SK-N-MC (cell line): ENCODE measurements at regions not wholly inside any gene's neighbourhood (a gene's known extent, or its start where the extent isn't known, plus 50 kb on each side); places are given as distances from the start of the nearest gene placed in this dataset.

Source experiments
- DNase-seq: peaks from one replicate; pipeline ENCODE4 v3.0.0-alpha.2; 2011; ENCODE audit warnings: low read depth, low spot score
- H3K27ac ChIP-seq: fragments of 200-600 bp; sonication (generic); 2 replicates; pipeline ENCODE4 v1.5.1; 2016; ENCODE audit warnings: mixed run types
- H3K36me3 ChIP-seq: fragments of 200-600 bp; sonication (generic); 2 replicates; pipeline ENCODE4 v1.6.1; 2017; ENCODE audit warnings: antibody characterized with exemption, low read length, mixed read lengths; ENCODE audit not compliant: insufficient read depth
- H3K4me3 ChIP-seq: fragments of 200-600 bp; sonication (generic); 2 replicates; pipeline ENCODE4 v1.5.1; 2016
- H3K9ac ChIP-seq: fragments of 200-600 bp; sonication (generic); 2 replicates; pipeline ENCODE4 v1.8.0; 2017; ENCODE audit warnings: mixed run types, mixed read lengths; ENCODE audit not compliant: insufficient read length
- H3K9me3 ChIP-seq: fragments of 200-600 bp; sonication (generic); 2 replicates; pipeline ENCODE4 v1.6.1; 2017; ENCODE audit warnings: low read depth, mild to moderate bottlenecking, antibody characterized with exemption, low read length, moderate library complexity, mixed read lengths
- EZH2 ChIP-seq: fragments of 200-600 bp; sonication (generic); IDR thresholded peaks from one replicate; pipeline ENCODE4 v1.6.1; 2017; ENCODE audit warnings: antibody characterized with exemption
- FOXP2 ChIP-seq: optimal IDR thresholded peaks from 2 replicates; pipeline ENCODE3; 2011; ENCODE audit warnings: mild to moderate bottlenecking, moderate library complexity; ENCODE audit not compliant: insufficient read depth; ENCODE audit errors: extremely low read length, control extremely low read depth
- POLR2AphosphoS5 ChIP-seq: IDR thresholded peaks from 2 replicates; pipeline ENCODE4 v1.6.1; 2012; ENCODE audit warnings: mild to moderate bottlenecking, low read depth, low read length, borderline replicate concordance

DNA sequence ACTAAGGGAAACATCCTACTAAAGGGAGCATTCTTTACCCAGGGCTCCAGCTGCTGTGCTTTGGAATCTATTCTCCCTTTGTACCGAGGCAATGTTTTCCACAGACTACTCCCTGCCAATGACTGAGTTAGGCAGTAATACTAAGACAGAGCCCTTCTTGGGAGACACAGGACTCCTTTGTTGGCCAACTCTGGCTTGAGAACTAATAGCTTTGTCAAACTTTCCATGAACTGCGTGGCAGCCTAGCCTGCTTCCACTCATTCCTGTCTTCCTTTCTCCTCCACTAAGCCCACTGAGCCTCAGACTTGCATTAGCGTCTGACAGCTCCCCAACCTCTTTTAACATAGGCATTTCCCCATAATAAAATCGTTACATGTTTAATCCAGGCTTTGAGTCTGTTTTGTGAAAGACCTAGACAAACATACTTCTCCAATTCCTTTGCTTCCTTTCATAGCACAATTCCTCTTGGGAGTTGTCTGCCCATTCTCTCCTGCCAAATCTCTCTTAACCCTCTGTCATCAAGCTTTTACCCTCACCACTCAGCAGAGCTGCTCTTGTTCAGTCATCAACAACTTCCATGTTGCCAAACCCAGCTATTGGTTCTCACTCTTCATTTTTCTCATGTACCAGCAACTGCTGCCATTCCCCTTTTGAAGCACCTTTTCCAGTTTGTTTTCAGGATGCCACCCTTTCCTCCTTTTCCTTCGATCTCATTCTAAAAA lies 300.3 kb upstream of the IGFBP7 start:
- H3K4me3 ChIP-seq, result no peak overlapping the region
- no peak overlapping the region for H3K9ac ChIP-seq
- H3K36me3 ChIP-seq, result no peaks in the 10 kb centered on the region
- DNase-seq, result no peak
- no peak overlapping the region for H3K27ac ChIP-seq
- no peaks in the 10 kb centered on the region for H3K9me3 ChIP-seq
- TF ChIP-seq FOXP2 (no peak), EZH2 (no peak), POLR2AphosphoS5 (no peak)

DNA sequence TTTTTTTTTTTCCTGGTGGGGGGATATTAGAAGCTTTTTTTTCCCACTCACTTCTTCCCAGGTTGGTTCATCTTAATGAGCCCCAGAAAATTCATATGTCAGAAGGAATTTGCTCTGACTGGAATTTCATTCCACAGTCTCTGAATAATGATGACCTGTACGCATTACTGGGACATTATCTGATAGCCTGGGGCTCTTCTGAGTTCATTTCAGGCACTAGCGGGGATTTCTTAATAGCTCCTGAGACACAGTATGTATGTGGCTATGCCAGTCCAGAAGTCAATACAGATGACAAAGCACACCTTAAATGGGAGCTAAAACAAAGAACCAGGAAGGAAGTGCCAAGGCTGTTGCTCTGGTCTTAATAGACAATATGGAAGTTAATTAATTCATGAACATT lies 295.2 kb upstream of the IGFBP7 start:
- no peak overlapping the region for H3K9ac ChIP-seq
- DNase-seq, result peak; percentile 40
- TF ChIP-seq POLR2AphosphoS5 (no peak), FOXP2 (no peak), EZH2 (no peak)

DNA sequence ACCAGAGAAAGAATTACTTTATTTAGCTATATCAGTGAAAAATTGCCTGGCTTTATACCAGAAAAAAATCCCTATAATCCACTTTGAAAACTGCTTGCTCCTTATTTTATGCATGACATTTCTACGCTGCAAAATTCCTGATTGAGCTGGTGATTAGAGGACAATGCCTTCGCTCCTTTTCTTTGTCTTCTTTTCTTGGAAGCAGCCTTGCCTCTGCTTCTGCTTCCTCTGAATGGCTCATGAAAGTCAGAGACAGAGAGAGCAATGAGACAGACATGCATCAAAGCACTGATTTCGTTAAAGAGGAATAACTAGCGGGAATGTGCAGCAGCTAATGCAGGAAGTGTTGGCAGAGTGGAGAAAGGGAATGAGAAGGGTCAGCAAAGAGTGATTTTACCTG lies 294.3 kb upstream of the IGFBP7 start:
- TF ChIP-seq POLR2AphosphoS5 (no peak), EZH2 (no peak), FOXP2 (no peak)

More for the DNA sequence above, 295.2 kb upstream of the IGFBP7 start:
- no peaks in the 10 kb centered on the region for H3K36me3 ChIP-seq
- H3K9me3 ChIP-seq, result no peaks in the 10 kb centered on the region
- no peak overlapping the region for H3K27ac ChIP-seq
- H3K4me3 ChIP-seq, result no peak overlapping the region

DNA sequence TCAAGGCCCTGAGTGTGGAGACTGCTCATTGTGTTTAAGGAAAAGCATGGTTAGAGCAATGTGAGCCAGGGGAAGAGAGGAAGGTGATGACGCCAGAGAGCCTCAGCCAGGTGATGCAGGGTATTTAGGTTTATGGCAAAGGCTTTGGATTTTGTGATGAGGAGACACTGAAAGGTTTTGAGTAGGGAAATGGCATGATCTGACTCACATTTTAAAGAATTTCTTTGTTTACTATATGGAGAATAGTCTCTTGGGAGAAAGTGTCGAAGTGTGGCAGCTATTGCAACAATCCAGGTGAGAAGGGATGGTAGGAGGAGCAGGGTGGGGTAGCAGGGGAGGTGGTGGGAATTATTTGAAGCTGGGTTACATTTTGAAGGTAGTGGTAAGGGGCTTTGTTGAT lies 293.4 kb upstream of the IGFBP7 start:
- Histone ChIP-seq H3K36me3 (no peaks in the 10 kb centered on the region), H3K9ac (no peak overlapping the region), H3K4me3 (no peak overlapping the region), H3K9me3 (no peaks in the 10 kb centered on the region), H3K27ac (no peak overlapping the region)
- TF ChIP-seq FOXP2 (no peak), EZH2 (no peak), POLR2AphosphoS5 (no peak)
- no peak for DNase-seq

More for the DNA sequence above, 294.3 kb upstream of the IGFBP7 start:
- Histone ChIP-seq H3K27ac (no peak overlapping the region), H3K36me3 (no peaks in the 10 kb centered on the region), H3K9me3 (no peaks in the 10 kb centered on the region), H3K9ac (no peak overlapping the region), H3K4me3 (no peak overlapping the region)
- DNase-seq, result no peak

DNA sequence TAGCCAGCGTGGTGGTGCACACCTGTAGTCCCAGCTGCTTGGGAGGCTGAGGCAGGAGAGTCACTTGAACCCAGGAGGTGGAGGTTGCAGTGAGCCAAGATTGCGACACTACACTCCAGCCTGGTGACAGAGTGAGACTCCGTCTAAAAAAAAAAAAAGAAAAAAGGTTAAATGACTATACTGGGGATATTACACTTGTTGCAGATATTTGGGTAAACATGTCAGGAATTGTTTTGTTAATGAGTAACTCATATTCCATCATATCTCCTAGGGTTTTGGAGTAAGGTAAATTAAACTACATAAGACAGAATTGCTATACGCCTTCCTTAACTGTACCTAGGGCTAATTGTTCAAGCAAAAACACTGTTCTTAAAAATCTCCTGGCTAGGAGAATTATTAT lies 291.4 kb upstream of the IGFBP7 start:
- TF ChIP-seq EZH2 (no peak), FOXP2 (no peak), POLR2AphosphoS5 (no peak)
- H3K9ac ChIP-seq, result no peak overlapping the region
- no peak overlapping the region for H3K27ac ChIP-seq
- H3K4me3 ChIP-seq, result no peak overlapping the region
- no peaks in the 10 kb centered on the region for H3K36me3 ChIP-seq
- H3K9me3 ChIP-seq, result no peaks in the 10 kb centered on the region
- DNase-seq, result no peak

DNA sequence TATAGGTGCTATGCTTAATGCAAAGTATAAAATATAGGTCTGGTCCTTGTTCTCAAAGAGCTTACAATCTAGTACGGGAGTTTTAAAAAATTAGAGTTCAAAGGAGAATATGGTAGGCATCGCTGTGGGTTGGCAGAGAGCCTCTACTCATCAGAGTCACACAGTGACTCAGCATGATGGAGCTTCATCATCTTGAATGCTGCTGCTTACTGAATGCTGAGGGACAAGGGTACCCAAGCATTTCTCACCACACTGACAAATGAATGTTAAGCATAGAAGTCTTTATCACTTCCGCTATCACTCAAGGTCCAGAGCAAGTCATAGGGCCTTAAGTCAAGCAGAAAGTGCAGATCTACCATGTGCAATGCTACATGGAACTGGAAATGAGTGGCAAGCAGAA lies 268.6 kb upstream of the IGFBP7 start:
- Histone ChIP-seq H3K27ac (no peak overlapping the region), H3K4me3 (no peak overlapping the region), H3K36me3 (no peaks in the 10 kb centered on the region), H3K9ac (no peak overlapping the region), H3K9me3 (no peaks in the 10 kb centered on the region)
- DNase-seq, result no peak
- TF ChIP-seq EZH2, result no peak
- TF ChIP-seq FOXP2, result no peak
- no peak for TF ChIP-seq POLR2AphosphoS5

DNA sequence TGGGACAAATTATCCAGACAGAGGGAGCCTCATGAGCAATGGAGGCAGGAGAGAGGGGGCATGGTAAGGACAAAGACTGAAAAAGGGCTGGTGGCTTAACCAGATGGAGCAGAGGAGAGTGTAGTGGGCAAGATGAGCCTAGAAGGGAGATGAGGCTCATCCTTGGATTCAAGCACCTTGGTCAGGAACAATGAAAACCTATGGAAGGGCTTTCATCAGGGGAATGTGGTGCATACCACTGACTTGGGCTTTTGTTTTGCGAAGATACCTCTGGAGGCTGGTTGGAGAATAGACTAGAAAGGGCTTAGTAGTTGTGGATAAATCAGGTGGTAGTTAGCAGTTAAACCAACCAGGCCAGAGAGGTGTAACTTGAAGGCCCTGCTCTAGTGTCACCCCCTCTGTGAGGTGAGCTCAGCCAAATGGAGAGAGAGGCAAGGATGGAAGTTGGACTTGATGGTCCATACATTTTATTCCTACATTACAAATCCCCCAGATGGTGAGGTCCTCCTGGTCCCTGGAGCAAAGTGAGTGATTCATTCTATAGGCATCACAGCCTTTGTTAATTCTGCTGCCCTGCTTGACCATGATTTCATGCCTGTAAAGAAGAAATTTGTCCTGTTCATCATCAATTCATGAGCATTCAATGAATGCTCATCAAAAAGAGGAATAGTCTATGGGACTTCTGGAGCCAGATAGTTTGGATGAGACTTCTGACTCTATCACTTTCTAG lies 264.8 kb upstream of the IGFBP7 start:
- Histone ChIP-seq H3K36me3 (no peaks in the 10 kb centered on the region), H3K4me3 (no peak overlapping the region), H3K27ac (no peak overlapping the region), H3K9me3 (no peaks in the 10 kb centered on the region), H3K9ac (no peak overlapping the region)
- TF ChIP-seq POLR2AphosphoS5, result no peak
- no peak for TF ChIP-seq FOXP2
- TF ChIP-seq EZH2, result no peak
- no peak for DNase-seq

DNA sequence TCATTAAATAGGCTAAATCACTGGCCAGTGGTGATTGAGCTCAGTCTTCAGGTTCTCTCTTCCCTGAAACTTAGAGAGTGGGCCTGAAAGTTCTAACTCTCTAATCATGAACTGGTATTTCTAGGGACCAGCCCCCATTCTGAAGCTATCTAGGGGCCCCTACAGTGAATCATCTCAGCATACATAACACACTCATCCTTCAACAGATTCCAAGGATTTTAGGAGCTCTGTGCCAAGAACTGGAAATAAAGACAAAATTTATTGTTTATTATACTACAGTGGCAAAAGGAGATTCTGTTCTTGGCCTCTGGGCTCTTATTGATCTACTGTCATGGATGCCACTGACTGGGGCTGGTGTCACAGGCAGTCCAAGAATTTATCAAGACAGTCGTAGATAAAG lies 263.8 kb upstream of the IGFBP7 start:
- H3K9me3 ChIP-seq, result no peaks in the 10 kb centered on the region
- H3K36me3 ChIP-seq, result no peaks in the 10 kb centered on the region

More for the DNA sequence above, 263.8 kb upstream of the IGFBP7 start:
- no peak for DNase-seq
- no peak overlapping the region for H3K9ac ChIP-seq
- H3K27ac ChIP-seq, result no peak overlapping the region
- no peak overlapping the region for H3K4me3 ChIP-seq
- TF ChIP-seq POLR2AphosphoS5 (no peak), EZH2 (no peak), FOXP2 (no peak)
